ENCODE measurements at regions not wholly inside any gene's neighbourhood (a gene's known extent, or its start where the extent isn't known, plus 50 kb on each side); places are given as distances from the start of the nearest gene placed in this dataset.

DNA sequence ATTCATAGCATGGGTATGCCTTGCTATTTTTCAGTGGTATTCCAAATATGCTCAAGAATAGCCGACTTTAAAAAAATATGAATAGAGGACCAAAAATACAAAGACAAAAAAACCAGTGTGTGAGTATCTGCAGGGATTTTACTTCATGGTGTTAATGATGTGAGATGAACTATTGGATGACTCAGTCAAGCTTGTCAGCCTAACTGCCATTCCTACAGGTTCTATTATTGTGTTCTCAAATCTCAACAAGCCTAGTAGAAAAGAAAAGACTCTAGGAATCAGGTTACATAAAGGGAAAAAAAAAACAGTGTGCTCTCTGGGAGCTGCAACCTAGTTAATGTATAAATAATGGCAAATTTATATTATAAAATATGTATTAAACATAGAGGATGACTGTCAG, 588.4 kb upstream of the BTBD3 start:
- no peak for DNase-seq

DNA sequence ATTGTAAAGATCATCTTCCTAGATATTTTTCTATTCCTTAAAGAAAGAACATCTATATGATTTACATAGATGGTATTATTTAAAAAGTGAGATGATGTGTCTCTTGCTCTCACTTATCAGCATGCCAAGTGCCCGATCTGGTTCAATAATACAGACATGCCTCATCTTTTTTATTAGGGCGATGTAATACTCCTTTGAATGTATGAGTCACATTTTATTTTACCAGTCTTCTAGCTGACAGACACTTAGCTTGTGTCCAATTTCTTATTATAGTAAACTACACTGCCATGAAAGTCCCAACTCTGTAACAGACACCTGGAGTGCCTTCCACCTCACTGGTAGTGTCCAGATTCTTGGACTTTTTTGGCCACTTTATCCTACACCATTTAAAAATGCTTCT, 586.6 kb upstream of the BTBD3 start:
- DNase-seq = no peak

DNA sequence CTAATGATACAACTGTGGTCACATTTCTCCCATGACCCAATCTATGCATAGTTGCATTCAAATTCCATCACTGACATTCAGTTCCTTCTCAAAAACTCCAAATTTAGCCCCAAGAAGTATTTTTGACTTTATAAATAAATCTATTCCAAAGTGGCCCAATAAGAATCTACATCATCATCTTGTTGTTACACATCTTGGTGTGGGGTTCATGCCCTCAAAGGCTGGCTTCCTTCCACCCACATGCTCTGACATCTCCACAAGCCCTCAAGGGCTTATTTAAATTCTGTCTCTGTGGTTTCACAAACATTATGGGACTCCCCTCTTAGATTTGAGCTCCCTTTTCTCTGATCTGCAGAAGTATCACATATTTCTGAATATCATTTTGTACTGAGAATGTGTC, 585.3 kb upstream of the BTBD3 start:
- no peak for DNase-seq

DNA sequence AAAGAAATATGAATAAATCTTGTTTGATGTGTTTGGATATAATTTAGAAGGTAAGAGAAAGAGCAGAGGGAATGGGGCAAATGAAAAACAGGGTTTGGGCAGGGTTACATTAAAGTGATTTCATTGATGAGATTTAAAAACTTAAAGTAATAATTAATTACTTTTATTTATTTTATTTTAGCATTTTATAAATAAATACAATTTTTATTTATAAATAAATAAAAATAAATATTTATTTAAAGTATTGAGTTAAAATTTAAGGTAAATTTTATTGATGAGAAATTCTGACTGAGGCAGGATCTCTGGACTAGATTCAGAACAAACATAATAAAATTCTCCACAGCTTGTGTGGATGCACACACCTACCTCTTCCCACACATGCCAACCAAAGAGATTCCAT, 584.1 kb upstream of the BTBD3 start:
- DNase-seq = no peak

DNA sequence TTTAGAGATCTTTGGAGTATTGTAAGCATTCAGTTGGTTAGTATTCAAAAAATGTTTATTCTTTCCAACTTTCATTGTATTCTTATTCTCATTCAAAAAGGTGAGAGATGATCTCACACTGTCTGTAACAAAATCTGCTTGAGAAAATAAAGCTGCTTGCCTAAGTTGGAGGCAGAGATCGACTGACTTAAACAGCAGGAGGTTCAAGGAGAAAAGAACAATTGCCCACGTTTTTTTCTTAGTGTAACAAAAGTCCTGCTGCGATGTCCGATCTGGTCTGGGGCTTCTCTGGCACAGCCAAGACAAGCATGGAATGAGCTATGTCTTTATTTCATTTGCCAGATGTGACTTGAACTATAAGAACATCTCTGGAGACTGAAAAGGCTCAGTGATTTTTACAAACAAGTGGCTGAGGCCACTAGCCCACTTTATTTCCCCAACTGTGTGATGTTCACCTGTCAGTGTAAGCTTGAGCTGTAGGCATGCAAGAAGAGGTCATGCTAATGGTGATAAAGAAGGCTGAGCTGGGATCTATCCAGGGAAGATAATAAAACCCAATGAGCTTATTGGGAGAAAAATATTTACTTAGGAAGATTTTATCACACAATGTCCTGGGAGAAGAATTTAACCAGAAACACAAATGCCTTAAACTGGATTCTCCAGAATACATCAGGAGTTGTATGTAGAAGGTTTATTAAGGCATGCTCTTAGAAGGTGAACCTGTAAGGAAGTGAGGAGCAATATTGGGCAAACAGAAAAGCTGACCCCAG, 580.1 kb upstream of the BTBD3 start:
- no peak for DNase-seq

DNA sequence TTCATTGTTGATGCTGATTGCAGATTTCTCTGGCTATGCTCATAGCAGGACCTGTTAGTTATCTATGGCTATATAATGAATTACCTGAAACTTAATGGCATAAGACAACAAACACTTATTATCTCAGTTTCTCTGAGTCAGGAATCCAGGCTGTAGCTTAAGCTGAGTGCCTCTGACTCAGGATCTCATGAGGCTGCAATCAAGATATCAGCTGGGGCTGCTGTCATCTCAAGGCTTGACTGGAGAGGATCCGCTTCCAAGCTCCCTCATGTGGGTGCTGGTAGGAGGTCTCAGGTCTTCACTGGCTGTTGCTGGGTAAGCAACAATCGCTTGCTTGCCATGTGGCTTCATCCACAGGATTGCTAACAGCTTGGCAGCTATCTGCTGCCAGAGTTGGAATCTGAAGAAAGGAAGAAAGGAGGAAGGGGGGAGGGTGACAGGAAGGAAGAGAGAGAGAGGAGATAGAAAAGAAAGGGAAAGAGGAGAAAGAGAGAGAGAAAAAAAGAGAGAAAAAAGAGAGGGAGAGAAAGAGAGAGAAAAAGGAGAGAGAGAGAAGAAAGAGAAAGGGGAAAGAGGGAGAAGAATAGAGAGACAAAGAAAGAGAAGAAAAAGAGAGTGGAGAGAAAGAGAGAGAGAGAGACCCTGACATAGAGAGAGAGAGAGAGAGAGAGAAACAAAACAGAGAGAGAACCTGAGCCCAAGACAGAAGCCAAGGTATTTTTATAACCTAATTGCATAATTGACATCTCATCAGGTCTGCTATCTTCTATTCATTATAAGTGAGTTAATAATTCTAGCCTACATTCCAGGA, 579.0 kb upstream of the BTBD3 start:
- no peak for DNase-seq

DNA sequence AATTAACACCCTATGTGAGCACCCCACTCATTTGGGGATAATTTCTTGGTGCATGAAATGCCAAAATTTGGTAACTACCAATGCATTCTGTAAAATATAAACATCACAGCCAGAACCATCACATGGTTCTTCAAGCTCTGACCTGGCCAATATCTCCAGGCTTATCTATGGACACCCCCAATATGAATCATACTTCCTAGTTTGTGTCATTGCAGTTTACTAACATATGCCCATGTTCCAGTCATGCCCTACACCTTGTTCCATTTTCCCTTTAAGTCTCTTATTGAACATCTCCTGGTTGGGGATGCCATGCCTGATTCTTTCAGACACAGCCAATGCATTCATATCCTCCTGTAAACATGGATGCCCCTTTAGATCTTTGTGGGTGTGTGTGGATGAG, 572.8 kb upstream of the BTBD3 start:
- DNase-seq = no peak

DNA sequence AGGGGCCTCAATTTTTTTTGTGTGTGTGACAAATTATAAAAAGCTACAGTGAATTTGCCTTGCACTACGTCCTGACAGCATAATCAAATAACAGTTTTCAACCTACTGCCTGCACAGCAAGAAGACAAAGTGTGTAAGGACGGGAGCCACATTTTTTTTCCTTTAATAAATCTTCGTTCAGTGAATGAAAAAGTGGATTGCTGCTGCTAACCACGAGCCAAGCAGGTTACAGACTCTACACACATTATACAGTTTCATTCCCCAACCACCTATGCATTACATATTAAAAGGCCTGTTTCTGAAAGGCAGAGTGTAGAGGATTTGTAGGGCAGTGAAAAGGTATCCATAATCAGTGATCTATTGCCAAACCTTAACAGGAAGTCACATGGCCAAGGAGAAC, 570.0 kb upstream of the BTBD3 start:
- no peak for DNase-seq

DNA sequence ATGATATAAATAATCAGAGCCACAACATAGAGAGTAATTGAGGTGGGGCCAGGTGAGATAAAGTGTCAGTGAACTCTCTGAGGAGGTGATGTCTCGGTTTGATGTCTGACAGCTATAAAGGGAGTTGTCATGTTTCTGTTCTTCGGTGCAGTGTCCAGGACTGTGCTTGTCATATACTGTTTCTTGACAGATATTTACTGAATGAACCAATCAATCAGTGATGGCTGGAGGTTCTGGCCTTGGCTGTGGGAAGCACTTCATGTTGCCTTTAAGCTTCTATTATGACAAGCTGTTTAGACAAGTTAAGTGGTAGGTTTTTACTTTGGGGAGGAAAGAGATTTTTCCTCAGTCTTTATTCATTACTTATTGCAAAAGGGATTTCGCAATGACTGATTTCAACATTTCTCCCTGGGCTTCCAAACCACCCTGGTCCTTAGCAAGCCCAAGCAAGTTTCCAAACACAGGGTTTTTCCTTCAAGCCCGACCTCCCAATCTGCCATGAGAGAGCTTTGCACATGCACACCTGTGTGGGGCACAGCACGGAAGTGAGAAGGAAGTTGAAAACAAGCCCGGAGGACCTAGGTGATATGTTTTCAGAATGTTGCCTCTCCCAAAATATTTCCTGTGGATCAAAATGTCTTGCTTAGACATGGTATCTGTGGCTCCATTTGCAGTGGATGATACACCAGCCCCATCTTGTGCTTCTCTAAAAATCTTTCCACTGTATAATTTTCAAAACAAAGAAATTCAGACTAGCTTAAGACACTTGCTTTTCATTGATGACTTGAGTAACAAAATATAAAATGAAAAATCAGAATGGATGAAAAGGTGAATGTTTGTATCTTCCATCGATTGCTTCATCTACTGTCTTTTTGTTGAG, 567.3 kb upstream of the BTBD3 start:
- no peak for DNase-seq

DNA sequence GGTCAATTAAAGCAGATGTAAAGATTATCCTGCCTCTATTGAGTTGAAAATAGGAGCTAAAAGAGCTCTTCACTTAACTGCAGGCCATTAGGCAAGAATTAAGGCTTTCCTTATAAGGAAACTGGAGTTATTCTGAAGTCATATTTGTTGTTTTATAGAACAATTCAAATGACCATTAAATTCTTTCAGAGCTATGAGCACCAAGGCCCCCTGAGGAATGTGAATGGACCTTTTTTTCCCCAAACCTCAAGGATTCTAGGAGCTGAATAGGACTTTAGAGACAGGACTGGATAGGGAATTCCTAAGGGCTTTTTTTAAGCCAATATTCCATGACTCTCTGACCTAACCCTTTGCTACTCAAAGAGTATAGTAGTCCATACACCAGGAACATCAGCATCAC, 565.7 kb upstream of the BTBD3 start:
- no peak for DNase-seq

DNA sequence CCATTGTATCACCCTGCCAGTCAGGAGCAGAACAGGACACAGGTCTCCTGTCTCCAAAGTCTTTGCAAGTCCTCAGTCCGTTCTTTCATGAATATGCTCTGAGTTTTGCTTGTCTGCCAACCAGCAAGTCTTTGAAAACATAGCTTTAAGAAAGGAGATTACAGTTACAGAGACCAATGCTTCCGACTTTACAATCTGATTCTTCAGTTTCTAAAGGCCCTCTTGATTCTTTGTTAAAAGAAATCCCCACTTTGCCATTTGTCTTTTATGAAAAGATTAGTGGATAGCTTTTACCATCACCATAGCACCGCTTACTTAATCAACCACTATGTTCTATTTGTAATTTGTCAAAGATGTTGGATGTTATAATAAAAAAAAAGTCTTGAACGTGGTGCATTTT, 562.8 kb upstream of the BTBD3 start:
- no peak for DNase-seq

DNA sequence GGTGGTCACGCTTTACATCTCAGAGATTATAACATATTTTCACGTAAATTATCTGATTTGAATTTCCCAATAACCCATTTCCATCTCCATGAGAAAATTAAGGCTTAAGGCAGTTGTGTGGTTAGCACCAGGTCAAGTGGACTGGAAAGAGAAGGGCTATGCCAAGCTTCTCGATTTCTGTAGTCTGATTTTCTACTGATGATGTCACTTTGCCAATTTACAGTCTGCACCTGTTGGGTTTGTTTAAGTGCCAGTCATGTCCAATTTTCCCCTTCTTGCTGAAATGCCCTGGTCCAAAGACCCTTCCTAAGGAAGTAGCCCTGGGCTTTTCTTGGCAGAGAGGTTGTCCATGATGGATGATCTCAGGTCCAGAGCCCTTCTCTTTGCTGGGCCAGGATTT, 562.3 kb upstream of the BTBD3 start:
- no peak for DNase-seq

DNA sequence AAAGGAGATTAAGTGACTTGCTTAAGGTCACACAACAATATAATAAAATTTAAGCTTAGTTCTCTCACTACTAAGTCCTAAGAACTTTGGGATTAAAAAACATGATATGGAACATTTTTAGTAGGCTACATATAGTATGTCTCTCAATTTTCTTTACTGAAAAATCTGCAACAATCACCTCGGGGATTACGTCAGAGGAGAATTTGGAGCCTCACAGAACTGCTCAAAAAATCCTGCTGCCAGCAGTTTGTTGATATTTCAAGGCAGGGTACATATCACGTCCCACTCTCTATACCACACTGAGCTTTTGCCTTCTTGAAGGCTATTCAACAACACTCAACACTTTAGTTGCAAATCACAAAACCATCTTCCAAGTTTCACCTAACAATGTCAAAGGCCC, 561.6 kb upstream of the BTBD3 start:
- no peak for DNase-seq

DNA sequence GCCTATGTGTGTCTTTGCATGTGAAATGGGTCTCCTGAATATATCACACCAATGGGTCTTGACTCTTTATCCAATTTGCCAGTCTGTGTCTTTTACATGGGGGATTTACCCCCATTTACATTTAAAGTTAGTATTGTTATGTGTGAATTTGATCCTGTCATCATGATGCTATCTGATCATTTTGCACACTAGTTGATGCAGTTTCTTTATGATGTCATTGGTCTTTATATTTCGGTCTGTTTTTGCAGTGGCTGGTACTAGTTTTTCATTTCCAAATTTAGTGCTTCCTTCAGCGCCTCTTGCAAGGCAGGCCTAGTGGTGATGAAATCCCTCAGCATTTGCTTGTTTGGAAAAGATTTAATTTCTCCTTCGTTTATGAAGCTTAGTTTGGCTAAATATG, 555.2 kb upstream of the BTBD3 start:
- DNase-seq = no peak

DNA sequence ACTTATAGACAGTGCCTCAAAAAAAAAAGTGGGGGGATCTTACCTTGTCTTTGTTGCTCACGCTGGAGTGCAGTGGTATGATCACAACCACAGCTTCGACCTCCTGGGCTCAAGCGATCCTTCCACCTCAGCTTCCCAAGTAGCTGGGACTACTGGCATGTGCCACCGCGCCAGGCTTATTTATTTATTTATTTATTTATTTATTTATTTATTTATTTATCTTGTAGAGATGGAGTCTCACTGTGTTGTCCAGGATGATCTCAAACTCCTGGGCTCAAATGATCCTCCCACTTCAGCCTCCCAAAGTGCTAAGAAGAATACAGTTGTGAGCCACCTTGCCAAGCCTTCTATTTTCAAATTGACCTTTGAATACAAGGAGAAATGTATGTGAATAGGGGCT, 553.0 kb upstream of the BTBD3 start:
- no peak for DNase-seq

DNA sequence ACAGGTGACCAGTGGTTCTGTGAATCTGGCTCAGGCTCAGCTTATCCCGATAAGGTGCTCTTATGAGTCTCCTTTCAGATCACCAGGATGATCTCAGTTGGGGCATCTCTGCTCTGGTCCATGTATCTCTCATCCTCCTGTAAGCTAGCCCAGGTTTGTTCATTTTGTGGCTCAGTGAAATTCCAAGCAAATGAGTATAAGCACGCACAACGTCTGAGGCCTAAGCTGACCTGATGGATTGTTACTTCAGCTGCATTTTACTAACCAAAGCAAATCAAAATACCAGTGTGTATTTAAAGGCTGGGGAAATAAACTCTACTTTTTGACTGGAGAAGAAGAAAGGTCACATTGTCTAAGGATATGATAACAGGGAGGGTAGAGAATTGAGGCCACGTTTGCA, 551.0 kb upstream of the BTBD3 start:
- no peak for DNase-seq

DNA sequence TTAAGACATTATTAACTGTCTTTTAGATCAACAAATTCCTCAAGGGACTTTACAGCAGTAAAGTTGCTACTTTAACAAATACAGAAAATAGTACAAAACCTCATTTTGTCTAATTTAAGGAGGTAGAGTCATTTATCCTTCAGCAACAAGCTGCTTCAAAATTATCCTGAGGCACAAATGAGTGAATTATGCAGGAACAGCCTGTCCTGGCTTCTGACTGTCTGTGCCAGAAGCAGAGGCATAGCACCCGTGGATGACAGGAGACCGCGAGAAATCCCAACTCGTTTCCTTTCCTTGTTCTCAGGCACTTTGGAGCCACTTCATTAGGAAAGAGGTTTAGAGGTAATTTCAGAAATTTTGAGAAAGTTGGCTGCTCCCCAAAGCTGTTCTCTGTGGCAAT, 549.2 kb upstream of the BTBD3 start:
- DNase-seq = no peak

DNA sequence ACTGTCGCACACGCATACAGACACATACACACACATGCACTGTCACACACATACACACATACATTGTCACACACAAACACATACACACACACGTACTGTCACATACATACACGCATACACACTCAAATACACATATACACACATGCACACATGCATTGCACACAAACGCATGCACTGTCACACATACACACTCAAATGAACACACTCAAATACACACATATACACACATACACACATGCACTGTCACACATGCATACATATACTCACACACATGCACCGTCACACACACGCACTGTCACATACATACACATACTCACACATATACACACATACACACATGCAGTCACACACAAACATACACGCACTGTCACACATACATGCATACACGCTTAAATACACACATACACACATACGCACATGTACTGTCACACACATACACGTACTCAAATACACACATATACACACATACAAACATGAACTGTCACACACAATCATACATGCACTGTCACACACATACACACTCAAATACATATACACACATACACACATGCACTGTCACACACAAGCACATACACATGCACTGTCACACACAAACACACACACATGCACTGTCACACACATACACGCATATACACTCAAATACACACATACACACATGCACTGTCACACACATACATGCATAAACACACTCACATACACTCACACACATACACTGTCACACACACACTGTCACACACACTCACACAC, 548.6 kb upstream of the BTBD3 start:
- no peak for DNase-seq

DNA sequence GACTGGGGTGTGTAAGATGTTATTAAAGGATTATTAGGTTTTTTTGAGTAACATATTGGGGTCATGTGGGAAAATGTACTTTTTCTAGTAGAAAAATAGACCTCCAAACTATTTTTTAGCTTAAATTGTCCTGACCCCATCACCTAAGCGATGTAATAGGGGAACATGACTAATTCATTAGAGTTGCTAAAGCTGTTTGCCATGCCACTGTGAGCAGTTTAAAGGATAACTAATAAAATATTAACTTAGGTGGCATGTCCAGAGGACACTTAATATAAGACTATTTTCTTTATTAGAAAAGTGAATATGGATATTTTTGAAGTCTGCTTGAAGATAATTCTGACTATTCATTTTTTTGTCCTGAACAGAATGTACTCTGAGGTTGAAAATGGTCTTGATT, 545.9 kb upstream of the BTBD3 start:
- DNase-seq = no peak

DNA sequence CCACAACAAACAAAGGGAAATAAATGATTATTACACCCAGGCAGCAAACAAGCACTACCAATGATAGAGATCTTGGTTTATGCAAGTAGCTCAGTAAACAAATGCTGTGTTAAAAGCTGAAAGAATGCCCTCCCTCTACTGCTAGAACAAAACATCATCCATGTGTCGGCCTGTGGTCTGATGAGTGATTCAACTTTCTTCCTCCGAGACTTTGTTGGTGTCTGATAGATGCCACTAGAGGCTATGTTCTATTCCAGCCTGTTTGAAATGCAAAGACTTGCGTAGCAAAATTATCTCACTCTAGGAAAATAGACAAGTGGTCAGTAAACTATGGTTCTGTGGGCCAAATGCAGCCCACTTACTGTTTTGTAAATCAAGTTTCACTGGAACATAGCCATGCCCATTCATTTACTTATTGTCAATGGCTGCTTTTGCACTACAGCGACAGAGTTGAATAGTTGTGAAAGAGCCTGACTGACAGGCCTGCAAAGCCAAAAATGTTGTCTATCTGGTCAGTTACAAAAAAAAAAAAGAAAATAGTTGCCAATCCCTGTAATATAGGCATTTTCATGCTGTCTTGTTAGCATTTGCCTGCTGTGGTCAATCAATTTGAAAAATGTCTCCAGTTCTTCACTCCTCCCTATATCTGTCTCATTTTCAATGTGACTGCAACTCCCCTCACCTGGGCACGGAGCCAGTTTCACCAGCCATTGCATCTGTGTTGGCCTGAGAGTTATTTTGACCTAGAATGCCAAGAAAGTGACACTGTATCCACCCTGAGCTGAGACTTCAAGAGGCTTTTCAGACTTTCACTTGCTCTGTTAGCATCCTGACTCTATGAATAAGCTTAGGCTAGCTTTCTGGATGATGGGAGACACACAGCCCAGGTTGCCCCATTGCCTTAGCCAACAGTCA, 544.6 kb upstream of the BTBD3 start:
- no peak for DNase-seq

DNA sequence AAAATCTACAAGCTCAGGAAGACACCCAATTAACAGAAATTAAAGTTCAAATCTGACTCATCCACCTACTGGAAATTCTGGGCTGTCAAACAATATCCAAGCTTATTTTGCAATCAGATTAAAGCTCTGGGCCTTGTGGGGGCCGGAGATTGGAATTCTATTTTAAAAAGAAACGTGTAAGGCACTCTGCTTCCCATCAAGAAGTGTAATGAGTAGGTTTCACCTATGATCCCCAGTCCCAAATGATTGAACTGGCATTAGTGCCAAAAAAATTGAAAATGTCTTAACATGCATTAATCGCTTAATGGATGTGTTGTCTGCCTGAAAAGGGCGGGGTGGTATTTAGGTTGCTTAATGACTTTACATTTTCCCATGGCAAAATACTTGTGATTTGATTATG, 542.4 kb upstream of the BTBD3 start:
- no peak for DNase-seq

DNA sequence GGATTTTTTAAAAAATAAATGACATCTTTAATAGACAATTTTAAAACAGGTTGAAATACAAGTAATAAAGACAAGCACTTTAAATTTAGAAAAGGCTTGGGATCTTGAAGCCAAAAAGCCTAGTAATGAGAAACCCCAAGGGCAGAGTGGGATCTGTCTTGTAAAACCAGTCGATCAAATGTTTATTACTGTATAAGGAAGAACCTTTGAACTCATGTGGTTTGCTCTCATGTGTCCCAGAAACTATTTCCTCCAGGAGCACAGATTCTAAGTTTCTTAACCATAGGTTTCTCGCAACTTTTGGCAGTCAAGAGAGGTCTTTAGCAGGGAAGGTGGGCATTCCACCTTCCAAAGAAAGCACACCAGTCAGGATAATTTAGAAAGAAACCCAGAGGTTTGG, 541.7 kb upstream of the BTBD3 start:
- no peak for DNase-seq
